Pons (tissue), 1 donor: ENCODE measurements at regions not wholly inside any gene's neighbourhood (a gene's known extent, or its start where the extent isn't known, plus 50 kb on each side); places are given as distances from the start of the nearest gene placed in this dataset.
"Not testable (repeated sequence)": the region's sequence is repeated elsewhere in the genome, so short reads cannot be mapped to it uniquely, and the experiment has no call there.

ENCODE experiments used
- DNase-seq: peaks from one replicate; pipeline ENCODE4 v3.0.0-alpha.2; 2016; ENCODE audit warnings: low spot score

DNA sequence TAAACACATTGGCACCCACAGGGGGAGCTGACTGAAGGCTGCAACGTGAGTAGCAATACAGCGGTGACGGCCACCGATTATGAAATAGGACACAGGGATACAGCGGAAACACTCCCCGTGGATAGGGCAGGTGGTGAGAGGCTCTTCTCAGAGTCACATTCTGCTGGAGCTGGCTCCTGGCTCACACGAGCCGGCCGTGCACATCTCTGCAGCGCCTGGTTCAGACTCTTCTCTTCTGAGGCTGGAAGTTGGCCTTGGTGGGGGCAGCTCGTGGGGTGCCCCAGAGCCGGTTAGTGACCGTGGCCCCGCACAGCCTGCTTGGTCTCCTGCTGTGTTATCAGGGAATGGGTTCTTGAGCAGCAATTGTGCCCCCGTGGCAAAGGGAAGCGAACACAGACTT is 61.3 kb upstream of the EN2 start:
- no peak for DNase-seq

DNA sequence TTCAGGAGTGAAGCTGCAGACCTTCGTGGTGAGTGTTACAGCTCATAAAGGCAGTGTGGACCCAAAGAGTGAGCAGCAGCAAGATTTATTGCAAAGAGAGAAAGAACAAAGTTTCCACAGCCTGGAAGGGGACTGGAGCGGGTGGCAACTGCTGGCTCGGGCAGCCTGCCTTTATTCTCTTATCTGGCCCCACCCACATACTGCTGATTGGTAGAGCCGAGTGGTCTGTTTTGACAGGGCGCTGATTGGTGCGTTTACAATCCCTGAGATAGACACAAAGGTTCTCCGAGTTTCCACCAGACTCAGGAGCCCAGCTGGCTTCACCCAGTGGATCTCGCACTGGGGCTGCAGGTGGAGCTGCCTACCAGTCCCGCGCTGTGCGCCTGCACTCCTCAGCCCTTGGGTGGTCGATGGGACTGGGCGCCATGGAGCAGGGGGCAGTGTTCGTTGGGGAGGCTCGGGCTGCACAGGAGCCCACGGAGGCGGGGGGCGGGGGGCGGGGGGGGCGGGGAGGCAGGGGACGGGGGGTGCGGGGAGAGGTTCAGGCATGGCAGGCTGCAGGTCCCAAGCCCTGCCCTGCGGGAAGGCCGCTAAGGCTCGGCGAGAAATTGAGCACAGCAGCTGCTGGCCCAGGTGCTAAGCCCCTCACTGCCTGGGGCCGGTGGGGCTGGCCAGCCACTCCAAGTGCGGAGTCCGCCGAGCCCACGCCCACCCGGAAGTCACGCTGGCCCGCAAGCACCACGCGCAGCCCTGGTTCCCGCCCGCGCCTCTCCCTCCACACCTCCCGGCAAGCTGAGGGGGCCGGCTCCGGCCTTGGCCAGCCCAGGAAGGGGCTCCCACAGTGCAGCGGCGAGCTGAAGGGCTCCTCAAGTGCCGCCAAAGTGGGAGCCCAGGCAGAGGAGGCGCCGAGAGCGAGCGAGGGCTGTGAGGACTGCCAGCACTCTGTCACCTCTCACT is 59.9 kb upstream of the EN2 start:
- not testable (repeated sequence) for DNase-seq

DNA sequence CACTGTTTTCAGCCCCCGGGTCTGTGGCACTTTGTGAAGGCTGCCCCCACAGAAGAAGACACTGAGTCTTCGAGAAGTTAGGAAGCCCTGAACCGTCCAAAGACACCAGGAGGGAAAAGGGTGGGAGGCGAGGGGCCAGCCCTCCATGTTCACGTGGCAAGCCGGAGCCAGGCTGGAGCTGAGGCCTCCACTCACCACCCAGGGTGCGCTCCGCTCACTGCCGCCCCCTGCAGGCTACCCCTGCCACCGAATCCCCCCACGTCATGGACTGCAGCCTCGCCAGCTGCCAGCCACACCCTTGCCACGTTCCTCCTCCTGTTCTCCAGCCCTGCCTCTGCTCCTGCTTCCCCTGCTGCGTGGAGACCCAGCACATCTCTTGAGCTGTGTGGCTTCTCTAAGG is 59.0 kb upstream of the EN2 start:
- no peak for DNase-seq

- no peak for DNase-seq
Observed at GRCh38 chr7:155399577-155399976, 58.4 kb upstream of the EN2 start.

GRCh38 chr7:155401231-155401630 is 56.7 kb upstream of the EN2 start:
- DNase-seq = no peak

DNA sequence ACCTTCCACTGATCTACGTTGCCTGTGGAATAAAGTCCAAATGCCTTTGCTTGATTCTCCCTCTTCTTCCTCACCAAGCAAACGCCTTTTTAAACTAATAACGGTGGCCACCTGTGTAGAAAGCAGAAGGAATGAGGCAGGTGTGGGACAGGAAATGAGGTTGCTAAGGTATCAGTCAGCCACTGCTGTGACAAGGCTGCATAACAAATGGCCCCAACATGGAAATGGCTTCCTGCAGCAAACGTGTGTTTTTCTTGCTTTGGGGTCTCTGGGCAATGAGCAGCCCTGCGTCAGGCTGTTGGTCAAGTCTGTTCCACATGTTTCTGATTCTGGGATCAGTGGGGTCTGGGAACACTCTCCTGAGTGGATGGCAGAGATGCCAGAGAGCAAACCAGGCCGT is 56.0 kb upstream of the EN2 start:
- DNase-seq = no peak

DNA sequence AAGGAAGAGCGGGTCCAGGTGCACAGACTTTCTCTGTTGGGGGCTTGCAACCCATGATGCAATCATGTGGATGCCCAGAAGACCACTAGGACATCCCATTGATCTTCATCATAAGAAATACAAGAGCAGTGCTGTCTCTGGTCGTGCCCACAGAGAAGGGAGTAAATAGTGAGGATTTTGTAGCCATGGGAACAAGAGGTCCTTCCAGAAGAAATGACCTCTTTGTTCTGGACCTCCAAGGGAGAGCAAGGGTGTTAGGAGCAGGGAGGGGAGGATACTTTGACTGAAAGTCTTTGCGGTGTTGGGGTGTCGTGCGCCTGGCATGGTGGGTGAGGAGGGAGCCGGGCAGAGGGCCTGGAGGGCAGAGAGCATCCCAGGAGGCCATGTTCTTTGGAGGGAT is 55.0 kb upstream of the EN2 start:
- peak; percentile 88 for DNase-seq

- no peak for DNase-seq
Observed at GRCh38 chr7:155404976-155405375, 53.0 kb upstream of the EN2 start.

DNA sequence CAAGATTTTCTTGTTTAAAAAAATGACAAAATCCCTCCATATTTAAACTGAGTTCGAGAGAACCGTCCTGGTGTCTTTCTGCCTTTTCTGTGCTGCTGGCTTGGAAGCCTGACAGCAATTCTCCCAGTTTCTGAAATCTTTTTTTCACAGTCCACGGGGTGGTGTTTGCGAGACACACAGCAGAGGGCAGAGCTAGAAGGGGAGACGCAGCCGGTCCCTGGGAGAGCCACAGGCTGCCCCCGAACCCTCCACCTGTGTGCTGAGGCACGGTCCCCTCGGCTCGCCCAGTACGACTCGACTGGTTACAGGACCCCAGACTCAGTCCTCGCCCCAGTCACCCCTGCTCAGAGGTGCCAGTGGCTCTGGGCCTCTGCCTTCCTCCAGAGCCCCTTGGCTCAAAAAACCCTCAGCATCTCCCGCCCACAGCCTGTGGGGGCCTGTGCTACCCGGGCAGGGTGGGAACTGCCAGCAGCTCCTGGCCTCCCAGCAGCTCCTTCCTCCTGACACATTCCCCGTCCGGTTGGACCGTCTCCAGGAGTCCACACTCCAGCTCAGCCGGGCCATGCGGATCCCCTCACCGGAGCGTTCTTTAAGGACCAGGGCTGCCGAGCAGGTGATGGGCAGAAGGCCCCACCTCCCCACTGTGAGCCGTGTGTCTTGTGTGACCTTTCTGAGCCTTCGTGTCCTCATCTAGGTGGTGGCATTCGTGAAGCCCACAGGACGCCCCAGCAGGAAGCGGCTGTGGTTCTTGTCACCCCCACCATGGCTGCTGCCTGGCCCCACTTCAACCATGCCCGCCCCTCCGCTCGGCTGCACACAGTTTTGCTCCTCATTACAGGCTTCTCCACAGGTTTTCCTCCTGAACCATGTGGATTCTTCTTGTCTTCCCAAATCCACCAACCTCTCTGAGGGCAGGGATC is 52.3 kb upstream of the EN2 start:
- peak; percentile 82 for DNase-seq

DNA sequence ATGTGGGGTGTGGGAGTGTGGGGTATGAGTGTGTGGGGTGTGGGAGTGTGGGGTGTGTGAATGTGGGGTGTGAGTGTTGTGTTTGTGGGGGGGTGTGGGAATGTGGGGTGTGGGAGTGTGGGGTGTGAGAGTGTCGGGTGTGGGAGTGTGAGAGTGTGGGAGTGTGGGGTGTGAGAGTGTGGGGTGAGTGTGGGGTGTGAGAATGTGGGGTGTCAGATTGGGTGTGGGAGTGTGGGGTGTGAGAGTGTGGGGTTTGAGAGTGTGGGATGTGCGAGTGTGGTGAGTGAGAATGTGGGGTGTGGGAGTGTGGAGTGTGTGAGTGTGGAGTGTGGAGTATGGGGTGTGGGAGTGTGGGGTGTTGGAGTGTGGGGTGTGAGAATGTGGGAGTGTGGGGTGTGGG is 50.1 kb upstream of the EN2 start:
- no peak for DNase-seq
